ENCODE measurements at regions not wholly inside any gene's neighbourhood (a gene's known extent, or its start where the extent isn't known, plus 50 kb on each side); places are given as distances from the start of the nearest gene placed in this dataset.
A peak's percentile ranks its signal among the peaks of the same experiment; 100 is the strongest.

DNA sequence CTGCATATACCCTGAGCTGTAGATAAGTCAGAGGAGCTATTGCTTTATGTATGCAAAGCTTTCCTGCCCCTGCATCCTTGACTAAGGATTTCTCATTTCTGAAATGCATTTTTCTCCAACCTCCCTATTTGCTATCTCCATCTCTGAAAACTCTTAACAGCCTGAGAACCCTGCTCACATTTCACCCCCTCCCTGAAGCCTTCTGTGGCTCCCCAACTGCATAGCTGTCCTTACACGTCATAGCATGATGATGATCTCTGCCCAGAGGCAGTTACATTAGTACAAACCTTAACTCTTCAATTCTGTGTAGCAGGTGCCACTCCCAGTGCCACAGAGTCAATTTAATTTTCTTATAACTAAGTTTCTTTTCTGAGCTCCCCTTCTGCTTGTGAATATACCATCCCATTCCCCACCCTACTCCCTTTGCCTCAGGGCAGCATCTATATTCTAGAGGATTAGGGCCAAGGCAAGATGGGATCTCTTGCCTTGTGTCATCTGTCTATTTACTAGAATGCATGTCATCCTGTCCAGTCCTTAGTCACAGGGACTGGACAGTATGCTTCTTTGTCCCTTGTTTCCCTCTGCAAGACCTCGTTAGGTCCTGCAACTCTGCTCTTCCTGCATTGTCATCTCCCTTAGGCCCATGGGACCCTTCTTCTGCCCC lies 149.7 kb upstream of the SPRY4 start:
- DNase-seq (ENCODE audit: low spot score), result peak; percentile 76
- ChIA-PET POLR2A (ENCODE audit: low non-redundant PET) (no interaction called here), CTCF (interaction anchor here (0.6 kb wide), 1 partner anchor 60 kb away, joined by 3 read pairs; no protein-coding TSS in a partner anchor)
- H3K27ac ChIP-seq, result no peak overlapping the region
- TF ChIP-seq, protein P1, sequence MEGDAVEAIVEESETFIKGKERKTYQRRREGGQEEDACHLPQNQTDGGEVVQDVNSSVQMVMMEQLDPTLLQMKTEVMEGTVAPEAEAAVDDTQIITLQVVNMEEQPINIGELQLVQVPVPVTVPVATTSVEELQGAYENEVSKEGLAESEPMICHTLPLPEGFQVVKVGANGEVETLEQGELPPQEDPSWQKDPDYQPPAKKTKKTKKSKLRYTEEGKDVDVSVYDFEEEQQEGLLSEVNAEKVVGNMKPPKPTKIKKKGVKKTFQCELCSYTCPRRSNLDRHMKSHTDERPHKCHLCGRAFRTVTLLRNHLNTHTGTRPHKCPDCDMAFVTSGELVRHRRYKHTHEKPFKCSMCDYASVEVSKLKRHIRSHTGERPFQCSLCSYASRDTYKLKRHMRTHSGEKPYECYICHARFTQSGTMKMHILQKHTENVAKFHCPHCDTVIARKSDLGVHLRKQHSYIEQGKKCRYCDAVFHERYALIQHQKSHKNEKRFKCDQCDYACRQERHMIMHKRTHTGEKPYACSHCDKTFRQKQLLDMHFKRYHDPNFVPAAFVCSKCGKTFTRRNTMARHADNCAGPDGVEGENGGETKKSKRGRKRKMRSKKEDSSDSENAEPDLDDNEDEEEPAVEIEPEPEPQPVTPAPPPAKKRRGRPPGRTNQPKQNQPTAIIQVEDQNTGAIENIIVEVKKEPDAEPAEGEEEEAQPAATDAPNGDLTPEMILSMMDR (conservative IDR thresholded peaks at IDR 0.05; ENCODE audit: low read depth), result no peak

DNA sequence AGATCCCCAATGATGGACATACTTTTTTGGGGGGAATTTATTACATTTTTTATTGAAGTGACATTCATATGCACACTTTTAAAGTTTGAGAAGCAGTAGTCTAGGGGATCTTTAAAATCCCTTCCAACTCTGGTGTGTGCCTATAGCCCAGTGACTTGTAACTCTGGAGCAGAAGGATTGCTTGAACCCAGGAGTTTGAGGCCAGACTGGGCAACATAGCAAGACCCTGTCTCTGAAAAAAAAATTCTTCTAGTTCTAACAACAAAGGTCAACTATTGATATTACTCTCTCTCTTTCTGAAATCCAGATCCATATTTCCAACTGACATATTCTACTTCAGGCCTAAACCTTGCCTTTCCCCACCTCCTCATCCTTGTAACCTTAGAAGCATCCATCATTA lies 148.2 kb upstream of the SPRY4 start:
- no peak for DNase-seq (ENCODE audit: low spot score)
- no peak overlapping the region for H3K27ac ChIP-seq
- POLR2A ChIA-PET (ENCODE audit: low non-redundant PET), result interaction anchor here (0.6 kb wide), 1 partner anchor 533 kb away, joined by 6 read pairs; no protein-coding TSS in a partner anchor
- CTCF ChIA-PET, result no interaction called here
- TF ChIP-seq, protein P1 (conservative IDR thresholded peaks at IDR 0.05; ENCODE audit: low read depth), result no peak

DNA sequence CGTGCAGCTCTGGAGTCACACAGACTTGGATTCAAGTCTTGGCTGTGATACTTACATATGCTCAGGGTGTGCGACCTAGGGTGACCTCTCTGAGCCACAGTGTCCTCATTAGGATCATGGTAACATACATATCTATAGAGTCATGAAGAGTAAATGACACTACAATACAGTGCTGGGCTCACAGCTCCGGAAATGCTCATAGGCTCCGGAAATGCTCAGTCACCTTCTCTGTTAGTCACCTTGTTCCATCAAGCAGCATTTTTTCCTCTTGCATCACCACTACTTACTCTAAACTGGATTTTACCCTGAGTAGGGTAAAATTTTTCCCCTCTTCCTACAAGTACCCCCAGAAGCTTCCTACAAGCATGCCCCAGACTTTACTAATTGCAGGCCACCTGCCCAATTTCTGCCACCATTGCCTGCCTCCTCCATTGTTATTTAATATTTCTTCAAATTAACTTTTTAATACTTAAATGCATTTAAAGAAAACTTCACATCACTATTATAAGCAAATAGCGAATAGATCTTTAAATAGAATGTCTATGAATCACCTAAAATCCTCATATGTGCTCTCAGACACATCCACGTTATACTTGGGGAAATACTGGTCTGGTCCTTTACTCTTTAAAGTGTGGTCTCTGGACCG lies 147.6 kb upstream of the SPRY4 start:
- POLR2A ChIA-PET (ENCODE audit: low non-redundant PET), result interaction anchor here (0.6 to 1.2 kb wide), 2 partner anchors 24 to 148 kb away, joined by 3 read pairs; partner anchors contain the start of gene SPRY4
- H3K27ac ChIP-seq, result peak overlapping the region; percentile 67; the same call in 1 of the 2 replicates
- CTCF ChIA-PET, result interaction anchor here (0.7 to 0.9 kb wide), 3 partner anchors 9 to 183 kb away, joined by 3 read pairs; no protein-coding TSS in a partner anchor
- TF ChIP-seq, protein P1 (conservative IDR thresholded peaks at IDR 0.05; ENCODE audit: low read depth), result no peak
- peak; percentile 95 for DNase-seq (ENCODE audit: low spot score)

DNA sequence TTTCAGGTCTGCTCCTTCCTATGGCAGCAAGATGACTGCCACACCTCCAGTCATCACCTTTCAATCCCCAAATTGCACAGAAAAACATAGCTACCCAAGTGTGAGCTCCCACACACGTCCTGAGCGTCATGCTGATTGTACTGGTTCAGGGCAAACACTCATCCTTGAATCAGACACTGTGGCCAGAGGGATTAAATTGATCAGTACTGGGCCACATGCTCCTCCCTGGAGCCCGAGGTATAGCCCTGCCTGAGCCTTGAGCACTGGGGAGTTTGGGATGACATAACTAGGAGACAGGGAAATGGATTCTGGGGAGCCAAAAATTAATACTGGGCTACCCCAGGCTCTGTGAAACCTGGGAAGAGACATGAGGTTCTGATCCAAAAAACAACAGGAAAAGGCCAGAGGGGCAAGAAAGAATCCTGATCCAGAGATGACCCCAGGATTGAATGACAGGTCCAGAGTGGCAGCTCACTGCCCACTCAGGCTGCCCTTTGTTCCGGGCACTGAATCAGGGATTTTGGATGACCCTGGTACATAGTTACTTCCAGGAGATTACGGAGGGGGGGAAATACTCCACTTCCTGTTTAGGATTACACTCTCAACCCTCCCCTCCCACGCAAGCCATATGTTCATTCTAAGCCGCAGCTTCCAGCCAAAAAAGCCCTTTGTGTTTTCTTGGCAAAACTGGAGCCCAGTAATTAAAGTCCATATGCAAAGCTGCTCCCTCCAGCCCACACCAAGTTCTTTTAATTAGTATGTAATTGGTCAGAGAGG lies 141.6 kb upstream of the SPRY4 start:
- CTCF ChIA-PET, result interaction anchor here (1.0 kb wide), 1 partner anchor 64 kb away, joined by 5 read pairs; no protein-coding TSS in a partner anchor
- H3K27ac ChIP-seq, result no peak overlapping the region
- TF ChIP-seq, protein P1 (conservative IDR thresholded peaks at IDR 0.05; ENCODE audit: low read depth), result no peak
- DNase-seq (ENCODE audit: low spot score), result no peak
- POLR2A ChIA-PET (ENCODE audit: low non-redundant PET), result no interaction called here

DNA sequence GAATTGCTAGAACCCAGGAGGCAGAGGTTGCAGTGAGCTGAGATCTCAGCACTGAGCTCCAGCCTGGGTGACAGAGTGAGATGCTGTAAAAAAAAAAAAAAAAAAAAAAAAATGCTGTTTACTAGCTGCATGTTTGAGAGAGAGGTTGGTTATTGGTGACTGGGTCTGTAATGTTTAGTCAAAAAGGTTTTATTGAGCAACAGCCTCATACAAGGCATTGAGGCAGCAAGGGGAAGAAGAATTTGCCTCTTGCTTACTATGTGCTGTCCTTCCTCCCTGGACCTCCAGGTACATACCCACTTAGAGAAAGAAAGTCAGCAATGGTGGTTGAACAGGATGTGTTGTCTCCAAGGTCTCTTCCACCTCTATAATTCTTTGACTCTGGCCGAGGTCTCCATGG lies 140.7 kb upstream of the SPRY4 start:
- POLR2A ChIA-PET (ENCODE audit: low non-redundant PET), result no interaction called here
- no peak overlapping the region for H3K27ac ChIP-seq
- CTCF ChIA-PET, result interaction anchor here (1.0 kb wide), 1 partner anchor 63 kb away, joined by 5 read pairs; no protein-coding TSS in a partner anchor
- TF ChIP-seq, protein P1 (conservative IDR thresholded peaks at IDR 0.05; ENCODE audit: low read depth), result no peak
- no peak for DNase-seq (ENCODE audit: low spot score)

DNA sequence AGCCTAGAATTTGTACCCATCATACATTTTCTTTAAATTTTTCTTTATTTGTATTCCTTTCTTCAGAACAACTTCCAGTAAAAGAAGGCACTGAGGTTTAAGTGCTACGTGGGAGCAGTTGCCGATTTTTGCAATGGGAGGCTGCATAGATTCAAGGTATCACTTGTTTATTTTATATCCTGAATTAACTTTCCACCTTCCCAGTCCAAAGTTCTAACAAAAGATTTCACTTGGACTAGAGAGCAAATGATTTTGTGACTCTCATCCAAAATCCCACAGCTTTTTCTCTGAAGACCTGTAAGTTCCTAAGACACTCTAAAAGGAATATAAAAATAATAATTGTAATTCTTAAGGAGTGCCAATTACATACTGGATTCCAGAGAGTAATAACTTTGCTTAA lies 139.1 kb upstream of the SPRY4 start:
- ChIA-PET CTCF (interaction anchor here (0.5 kb wide), 1 partner anchor 80 kb away, joined by 3 read pairs; no protein-coding TSS in a partner anchor), POLR2A (ENCODE audit: low non-redundant PET) (no interaction called here)
- no peak for DNase-seq (ENCODE audit: low spot score)
- H3K27ac ChIP-seq, result no peak overlapping the region
- TF ChIP-seq, protein P1 (conservative IDR thresholded peaks at IDR 0.05; ENCODE audit: low read depth), result no peak
